ENCODE measurements at regions not wholly inside any gene's neighbourhood (a gene's known extent, or its start where the extent isn't known, plus 50 kb on each side); places are given as distances from the start of the nearest gene placed in this dataset.

DNA sequence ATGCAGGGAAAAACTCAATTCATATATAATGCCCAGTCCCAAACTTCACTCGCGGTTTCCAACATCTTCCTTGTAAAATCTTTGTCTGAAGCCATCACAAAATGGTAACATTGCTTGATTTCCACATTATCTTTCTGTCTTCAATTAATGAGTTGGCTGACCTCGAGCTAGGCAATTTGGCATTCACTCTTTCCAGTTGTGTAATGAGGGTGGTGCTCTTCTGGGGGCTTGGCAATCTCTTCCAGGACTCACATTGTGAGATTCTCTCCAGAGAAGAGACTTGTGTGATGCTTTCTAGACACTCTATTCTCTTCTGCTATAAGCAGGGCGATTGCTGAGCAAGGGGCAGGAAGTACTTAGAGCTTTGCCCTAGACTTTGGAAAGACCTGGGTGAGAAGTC lies 179.5 kb downstream of the JCAD start (continued):
- TF ChIP-seq, protein P1, sequence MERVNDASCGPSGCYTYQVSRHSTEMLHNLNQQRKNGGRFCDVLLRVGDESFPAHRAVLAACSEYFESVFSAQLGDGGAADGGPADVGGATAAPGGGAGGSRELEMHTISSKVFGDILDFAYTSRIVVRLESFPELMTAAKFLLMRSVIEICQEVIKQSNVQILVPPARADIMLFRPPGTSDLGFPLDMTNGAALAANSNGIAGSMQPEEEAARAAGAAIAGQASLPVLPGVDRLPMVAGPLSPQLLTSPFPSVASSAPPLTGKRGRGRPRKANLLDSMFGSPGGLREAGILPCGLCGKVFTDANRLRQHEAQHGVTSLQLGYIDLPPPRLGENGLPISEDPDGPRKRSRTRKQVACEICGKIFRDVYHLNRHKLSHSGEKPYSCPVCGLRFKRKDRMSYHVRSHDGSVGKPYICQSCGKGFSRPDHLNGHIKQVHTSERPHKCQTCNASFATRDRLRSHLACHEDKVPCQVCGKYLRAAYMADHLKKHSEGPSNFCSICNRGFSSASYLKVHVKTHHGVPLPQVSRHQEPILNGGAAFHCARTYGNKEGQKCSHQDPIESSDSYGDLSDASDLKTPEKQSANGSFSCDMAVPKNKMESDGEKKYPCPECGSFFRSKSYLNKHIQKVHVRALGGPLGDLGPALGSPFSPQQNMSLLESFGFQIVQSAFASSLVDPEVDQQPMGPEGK (tag by site-specific recombination; IDR thresholded peaks at IDR 0.05), result no peak
- TF ChIP-seq, protein P2, sequence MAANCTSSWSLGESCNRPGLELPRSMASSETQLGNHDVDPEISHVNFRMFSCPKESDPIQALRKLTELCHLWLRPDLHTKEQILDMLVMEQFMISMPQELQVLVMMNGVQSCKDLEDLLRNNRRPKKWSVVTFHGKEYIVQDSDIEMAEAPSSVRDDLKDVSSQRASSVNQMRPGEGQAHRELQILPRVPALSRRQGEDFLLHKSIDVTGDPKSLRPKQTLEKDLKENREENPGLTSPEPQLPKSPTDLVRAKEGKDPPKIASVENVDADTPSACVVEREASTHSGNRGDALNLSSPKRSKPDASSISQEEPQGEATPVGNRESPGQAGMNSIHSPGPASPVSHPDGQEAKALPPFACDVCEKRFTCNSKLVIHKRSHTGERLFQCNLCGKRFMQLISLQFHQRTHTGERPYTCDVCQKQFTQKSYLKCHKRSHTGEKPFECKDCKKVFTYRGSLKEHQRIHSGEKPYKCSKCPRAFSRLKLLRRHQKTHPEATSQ (tag by site-specific recombination; IDR thresholded peaks at IDR 0.05), result no peak
- no peak for TF ChIP-seq ZNF777 (tag by site-specific recombination; IDR thresholded peaks at IDR 0.05; ENCODE audit: borderline replicate concordance)

DNA sequence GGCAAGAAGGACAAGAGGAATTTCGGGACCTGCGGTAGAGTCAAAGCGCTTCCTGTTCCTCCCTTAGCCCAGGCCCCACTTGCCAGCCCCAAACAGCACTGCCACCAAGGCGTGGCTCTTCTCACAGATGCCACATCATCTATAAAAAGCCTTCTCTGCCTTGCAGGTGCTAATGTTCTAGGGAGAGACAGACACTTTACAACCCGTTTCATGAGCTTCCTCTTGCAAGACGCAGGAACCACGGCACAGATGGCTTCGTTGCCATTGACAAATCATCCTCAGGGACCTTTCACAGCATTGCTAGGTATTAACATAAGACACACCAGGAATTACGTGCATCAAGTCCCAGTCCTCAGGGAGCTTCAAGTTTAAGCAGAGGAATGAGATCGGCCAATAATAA lies 180.9 kb downstream of the JCAD start:
- Histone ChIP-seq H3K9me3 (ENCODE audit: control insufficient read depth, insufficient read depth, low read depth, low read length) (no peaks in the 10 kb centered on the region), H3K4me1 (ENCODE audit: control insufficient read depth, insufficient read depth, low read length) (no peaks in the 10 kb centered on the region), H3K36me3 (ENCODE audit: control insufficient read depth in 2 of 2, insufficient read depth in 1 of 2, low read length in 2 of 2) (no peaks in the 10 kb centered on the region), H3K4me3 (ENCODE audit: low read depth, low read length) (no peak overlapping the region), H3K27ac (ENCODE audit: extremely low read depth, low read depth, low read length) (no peak overlapping the region)
- CTCF ChIA-PET, result no interaction called here
- POLR2A ChIA-PET, result no interaction called here
- TF ChIP-seq, protein P3, sequence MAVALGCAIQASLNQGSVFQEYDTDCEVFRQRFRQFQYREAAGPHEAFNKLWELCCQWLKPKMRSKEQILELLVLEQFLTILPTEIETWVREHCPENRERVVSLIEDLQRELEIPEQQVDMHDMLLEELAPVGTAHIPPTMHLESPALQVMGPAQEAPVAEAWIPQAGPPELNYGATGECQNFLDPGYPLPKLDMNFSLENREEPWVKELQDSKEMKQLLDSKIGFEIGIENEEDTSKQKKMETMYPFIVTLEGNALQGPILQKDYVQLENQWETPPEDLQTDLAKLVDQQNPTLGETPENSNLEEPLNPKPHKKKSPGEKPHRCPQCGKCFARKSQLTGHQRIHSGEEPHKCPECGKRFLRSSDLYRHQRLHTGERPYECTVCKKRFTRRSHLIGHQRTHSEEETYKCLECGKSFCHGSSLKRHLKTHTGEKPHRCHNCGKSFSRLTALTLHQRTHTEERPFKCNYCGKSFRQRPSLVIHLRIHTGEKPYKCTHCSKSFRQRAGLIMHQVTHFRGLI (tag by site-specific recombination; IDR thresholded peaks at IDR 0.05), result no peak
- no peak for TF ChIP-seq ZNF202 (tag by site-specific recombination; IDR thresholded peaks at IDR 0.05; ENCODE audit: borderline replicate concordance)
- TF ChIP-seq ZNF843 (tag by site-specific recombination; IDR thresholded peaks at IDR 0.05), result no peak
- TF ChIP-seq EGR2 (tag by site-specific recombination; IDR thresholded peaks at IDR 0.05; ENCODE audit: low read depth), result no peak
- no peak for TF ChIP-seq ZNF354C (tag by site-specific recombination; IDR thresholded peaks at IDR 0.05; ENCODE audit: borderline replicate concordance, low read depth)
- no peak for TF ChIP-seq ZBTB17 (tag by site-specific recombination; IDR thresholded peaks at IDR 0.05)
- TF ChIP-seq ZNF560 (tag by site-specific recombination; IDR thresholded peaks at IDR 0.05; ENCODE audit: borderline replicate concordance), result no peak
- TF ChIP-seq MYNN (tag by site-specific recombination; IDR thresholded peaks at IDR 0.05; ENCODE audit: borderline replicate concordance), result no peak
- TF ChIP-seq, protein P4, sequence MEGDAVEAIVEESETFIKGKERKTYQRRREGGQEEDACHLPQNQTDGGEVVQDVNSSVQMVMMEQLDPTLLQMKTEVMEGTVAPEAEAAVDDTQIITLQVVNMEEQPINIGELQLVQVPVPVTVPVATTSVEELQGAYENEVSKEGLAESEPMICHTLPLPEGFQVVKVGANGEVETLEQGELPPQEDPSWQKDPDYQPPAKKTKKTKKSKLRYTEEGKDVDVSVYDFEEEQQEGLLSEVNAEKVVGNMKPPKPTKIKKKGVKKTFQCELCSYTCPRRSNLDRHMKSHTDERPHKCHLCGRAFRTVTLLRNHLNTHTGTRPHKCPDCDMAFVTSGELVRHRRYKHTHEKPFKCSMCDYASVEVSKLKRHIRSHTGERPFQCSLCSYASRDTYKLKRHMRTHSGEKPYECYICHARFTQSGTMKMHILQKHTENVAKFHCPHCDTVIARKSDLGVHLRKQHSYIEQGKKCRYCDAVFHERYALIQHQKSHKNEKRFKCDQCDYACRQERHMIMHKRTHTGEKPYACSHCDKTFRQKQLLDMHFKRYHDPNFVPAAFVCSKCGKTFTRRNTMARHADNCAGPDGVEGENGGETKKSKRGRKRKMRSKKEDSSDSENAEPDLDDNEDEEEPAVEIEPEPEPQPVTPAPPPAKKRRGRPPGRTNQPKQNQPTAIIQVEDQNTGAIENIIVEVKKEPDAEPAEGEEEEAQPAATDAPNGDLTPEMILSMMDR (tag by site-specific recombination; IDR thresholded peaks at IDR 0.05), result no peak
- no peak for TF ChIP-seq ZNF548 (tag by site-specific recombination; IDR thresholded peaks at IDR 0.05)
- no peak for TF ChIP-seq OSR2 (tag by site-specific recombination; IDR thresholded peaks at IDR 0.05)
- TF ChIP-seq ZNF791 (tag by site-specific recombination; IDR thresholded peaks at IDR 0.05), result no peak
- TF ChIP-seq ZNF626 (tag by site-specific recombination; IDR thresholded peaks at IDR 0.05), result no peak

DNA sequence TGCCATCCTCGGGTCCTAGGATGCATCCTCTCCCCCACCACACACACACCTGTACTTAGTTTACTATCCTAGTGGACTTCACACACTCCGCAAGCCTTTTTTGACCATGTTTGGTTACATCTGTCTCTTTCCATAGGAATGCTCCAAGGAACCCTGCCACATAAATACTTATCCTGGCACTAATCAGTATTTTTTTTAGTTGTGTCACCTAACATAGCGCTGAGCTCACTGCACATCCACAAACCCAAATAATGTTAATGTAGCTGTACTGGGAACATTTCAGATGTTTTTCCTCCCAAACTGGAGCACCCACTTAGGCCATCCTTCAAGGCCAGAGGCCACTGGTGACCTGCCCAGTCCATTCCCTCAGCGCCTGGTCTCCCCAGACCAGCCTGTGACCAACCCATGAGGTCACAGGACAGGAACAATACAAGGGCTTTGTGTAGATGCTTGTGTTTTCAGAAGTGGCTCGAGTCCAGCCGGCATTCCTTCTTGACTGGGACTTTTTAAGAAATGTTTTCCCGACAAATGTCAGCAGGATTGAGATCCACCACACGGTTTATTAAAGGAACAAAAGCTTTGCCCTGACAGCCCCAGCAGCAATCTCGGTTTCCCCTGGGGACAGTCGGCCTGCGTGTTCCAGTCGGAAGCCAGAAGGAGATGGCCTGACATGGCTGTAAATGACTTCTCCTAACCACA lies 181.4 kb downstream of the JCAD start:
- H3K27ac ChIP-seq (ENCODE audit: extremely low read depth, low read depth, low read length), result no peak overlapping the region
- no peaks in the 10 kb centered on the region for H3K9me3 ChIP-seq (ENCODE audit: control insufficient read depth, insufficient read depth, low read depth, low read length)
- ChIA-PET CTCF (no interaction called here), POLR2A (no interaction called here)
- H3K4me1 ChIP-seq (ENCODE audit: control insufficient read depth, insufficient read depth, low read length), result no peaks in the 10 kb centered on the region
- no peaks in the 10 kb centered on the region for H3K36me3 ChIP-seq (ENCODE audit: control insufficient read depth in 2 of 2, insufficient read depth in 1 of 2, low read length in 2 of 2)
- H3K4me3 ChIP-seq (ENCODE audit: low read depth, low read length), result no peak overlapping the region
- TF ChIP-seq TRIM28 (IDR thresholded peaks at IDR 0.05; ENCODE audit: borderline replicate concordance, low read length) (no peak), ZNF529 (tag by site-specific recombination; IDR thresholded peaks at IDR 0.05; ENCODE audit: insufficient replicate concordance) (no peak), ZNF133 (tag by site-specific recombination; IDR thresholded peaks at IDR 0.05) (no peak), ZNF660 (tag by site-specific recombination; IDR thresholded peaks at IDR 0.05) (no peak), ZSCAN23 (tag by site-specific recombination; IDR thresholded peaks at IDR 0.05) (no peak), KLF10 (tag by site-specific recombination; IDR thresholded peaks at IDR 0.05) (no peak), ZNF132 (tag by site-specific recombination; IDR thresholded peaks at IDR 0.05; ENCODE audit: borderline replicate concordance) (no peak), YY2 (tag by site-specific recombination; IDR thresholded peaks at IDR 0.05) (no peak), ZBTB48 (tag by site-specific recombination; IDR thresholded peaks at IDR 0.05) (no peak), ZNF121 (tag by site-specific recombination; IDR thresholded peaks at IDR 0.05) (no peak)
- TF ChIP-seq, protein P5, sequence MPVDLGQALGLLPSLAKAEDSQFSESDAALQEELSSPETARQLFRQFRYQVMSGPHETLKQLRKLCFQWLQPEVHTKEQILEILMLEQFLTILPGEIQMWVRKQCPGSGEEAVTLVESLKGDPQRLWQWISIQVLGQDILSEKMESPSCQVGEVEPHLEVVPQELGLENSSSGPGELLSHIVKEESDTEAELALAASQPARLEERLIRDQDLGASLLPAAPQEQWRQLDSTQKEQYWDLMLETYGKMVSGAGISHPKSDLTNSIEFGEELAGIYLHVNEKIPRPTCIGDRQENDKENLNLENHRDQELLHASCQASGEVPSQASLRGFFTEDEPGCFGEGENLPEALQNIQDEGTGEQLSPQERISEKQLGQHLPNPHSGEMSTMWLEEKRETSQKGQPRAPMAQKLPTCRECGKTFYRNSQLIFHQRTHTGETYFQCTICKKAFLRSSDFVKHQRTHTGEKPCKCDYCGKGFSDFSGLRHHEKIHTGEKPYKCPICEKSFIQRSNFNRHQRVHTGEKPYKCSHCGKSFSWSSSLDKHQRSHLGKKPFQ (tag by site-specific recombination; IDR thresholded peaks at IDR 0.05), result no peak
